ENCODE measurements at regions not wholly inside any gene's neighbourhood (a gene's known extent, or its start where the extent isn't known, plus 50 kb on each side); places are given as distances from the start of the nearest gene placed in this dataset.

DNA sequence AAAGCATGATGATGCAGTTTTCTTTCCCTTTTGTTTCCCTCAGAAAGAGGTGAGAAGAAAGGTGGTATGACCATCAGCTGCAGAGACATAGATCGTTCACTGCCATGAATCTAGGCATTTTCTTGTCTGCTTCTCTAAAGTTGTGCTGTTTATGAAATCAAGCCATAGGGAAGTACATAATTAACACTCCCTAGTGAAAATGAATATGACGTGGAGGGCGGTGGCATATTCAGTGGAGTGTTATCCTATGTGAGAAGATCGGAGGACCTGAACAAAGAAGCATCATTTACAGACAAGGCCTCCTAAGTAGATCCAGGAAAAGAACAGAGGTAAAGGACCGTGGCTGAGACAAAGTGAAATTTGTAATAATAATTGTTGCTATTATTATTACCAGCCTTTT is 509.0 kb upstream of the SLC39A10 start:
- TF ChIP-seq, protein P1, sequence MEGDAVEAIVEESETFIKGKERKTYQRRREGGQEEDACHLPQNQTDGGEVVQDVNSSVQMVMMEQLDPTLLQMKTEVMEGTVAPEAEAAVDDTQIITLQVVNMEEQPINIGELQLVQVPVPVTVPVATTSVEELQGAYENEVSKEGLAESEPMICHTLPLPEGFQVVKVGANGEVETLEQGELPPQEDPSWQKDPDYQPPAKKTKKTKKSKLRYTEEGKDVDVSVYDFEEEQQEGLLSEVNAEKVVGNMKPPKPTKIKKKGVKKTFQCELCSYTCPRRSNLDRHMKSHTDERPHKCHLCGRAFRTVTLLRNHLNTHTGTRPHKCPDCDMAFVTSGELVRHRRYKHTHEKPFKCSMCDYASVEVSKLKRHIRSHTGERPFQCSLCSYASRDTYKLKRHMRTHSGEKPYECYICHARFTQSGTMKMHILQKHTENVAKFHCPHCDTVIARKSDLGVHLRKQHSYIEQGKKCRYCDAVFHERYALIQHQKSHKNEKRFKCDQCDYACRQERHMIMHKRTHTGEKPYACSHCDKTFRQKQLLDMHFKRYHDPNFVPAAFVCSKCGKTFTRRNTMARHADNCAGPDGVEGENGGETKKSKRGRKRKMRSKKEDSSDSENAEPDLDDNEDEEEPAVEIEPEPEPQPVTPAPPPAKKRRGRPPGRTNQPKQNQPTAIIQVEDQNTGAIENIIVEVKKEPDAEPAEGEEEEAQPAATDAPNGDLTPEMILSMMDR (conservative IDR thresholded peaks at IDR 0.05) = no peak
- no peak for TF ChIP-seq EZH2 (IDR thresholded peaks at IDR 0.05; ENCODE audit: low read depth)

All from PC-9 (cell line).